ENCODE measurements at regions not wholly inside any gene's neighbourhood (a gene's known extent, or its start where the extent isn't known, plus 50 kb on each side); places are given as distances from the start of the nearest gene placed in this dataset.

DNA sequence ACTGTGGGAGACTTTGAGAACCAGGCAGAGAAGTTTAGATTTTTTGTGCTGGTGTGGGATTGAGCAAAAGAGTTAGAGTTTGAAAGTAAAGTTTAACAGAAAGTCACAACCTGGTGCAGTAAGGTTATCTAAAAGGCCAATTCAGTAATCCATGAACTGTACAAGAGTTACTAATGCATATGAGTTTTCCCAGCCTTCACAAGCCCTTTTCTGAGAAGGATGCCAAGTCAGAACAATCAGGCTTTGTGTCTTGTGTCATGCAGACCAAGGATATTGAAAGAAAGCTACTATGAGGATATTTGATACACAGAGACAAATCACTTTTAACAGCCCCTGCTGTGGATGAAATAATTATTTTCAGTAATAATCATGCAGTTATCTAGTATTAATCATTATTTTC is 68.8 kb upstream of the MYO3A start:
- TF ChIP-seq EZH2phosphoT487 (IDR thresholded peaks at IDR 0.05; ENCODE audit: borderline replicate concordance, low read length): no peak
- TF ChIP-seq, protein P1, sequence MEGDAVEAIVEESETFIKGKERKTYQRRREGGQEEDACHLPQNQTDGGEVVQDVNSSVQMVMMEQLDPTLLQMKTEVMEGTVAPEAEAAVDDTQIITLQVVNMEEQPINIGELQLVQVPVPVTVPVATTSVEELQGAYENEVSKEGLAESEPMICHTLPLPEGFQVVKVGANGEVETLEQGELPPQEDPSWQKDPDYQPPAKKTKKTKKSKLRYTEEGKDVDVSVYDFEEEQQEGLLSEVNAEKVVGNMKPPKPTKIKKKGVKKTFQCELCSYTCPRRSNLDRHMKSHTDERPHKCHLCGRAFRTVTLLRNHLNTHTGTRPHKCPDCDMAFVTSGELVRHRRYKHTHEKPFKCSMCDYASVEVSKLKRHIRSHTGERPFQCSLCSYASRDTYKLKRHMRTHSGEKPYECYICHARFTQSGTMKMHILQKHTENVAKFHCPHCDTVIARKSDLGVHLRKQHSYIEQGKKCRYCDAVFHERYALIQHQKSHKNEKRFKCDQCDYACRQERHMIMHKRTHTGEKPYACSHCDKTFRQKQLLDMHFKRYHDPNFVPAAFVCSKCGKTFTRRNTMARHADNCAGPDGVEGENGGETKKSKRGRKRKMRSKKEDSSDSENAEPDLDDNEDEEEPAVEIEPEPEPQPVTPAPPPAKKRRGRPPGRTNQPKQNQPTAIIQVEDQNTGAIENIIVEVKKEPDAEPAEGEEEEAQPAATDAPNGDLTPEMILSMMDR (conservative IDR thresholded peaks at IDR 0.05; ENCODE audit: low read depth, low read length): no peak
- no peak for TF ChIP-seq EZH2 (IDR thresholded peaks at IDR 0.05; ENCODE audit: low read length, unreplicated experiment)

All from PC-3 (cell line).